GM12878 (cell line): ENCODE measurements at regions not wholly inside any gene's neighbourhood (a gene's known extent, or its start where the extent isn't known, plus 50 kb on each side); places are given as distances from the start of the nearest gene placed in this dataset.

Experiments
- ATAC-seq: fragments of 200-7000 bp; cut with Tn5 transposase; 3 replicates; pipeline ENCODE4 v1.9.1; 2020; ENCODE audit warnings: mild to moderate bottlenecking, moderate library complexity
- BruUV-seq: library from RNA; stranded (reverse); fragments of 400-500 nt; replicated peaks from 2 replicates; lab custom pipeline; 2021; lab: Mats Ljungman, UMichigan
- CTCF ChIA-PET: fragments of 300-600 bp; sonication (Branson Sonifier 250); formaldehyde crosslinking; extraction: SDS; loops from one replicate; lab custom pipeline; 2021; ENCODE audit warnings: inconsistent platforms; lab: Yijun Ruan, JAX
- POLR2A ChIA-PET: fragments of 350-600 bp; formaldehyde crosslinking; extraction: SDS; loops from one replicate; lab custom pipeline; 2021; ENCODE audit warnings: inconsistent platforms; lab: Charles Lee
- RAD21 ChIA-PET: fragments of 300-600 bp; sonication (Branson Sonifier 250); formaldehyde crosslinking; loops from one replicate; lab custom pipeline; 2023; ENCODE audit warnings: antibody characterized with exemption; ENCODE audit not compliant: unreplicated experiment; lab: Charles Lee
- SMC1A ChIA-PET: fragments of 300-600 bp; sonication (Branson Sonifier 250); formaldehyde crosslinking; loops from one replicate; lab custom pipeline; 2023; ENCODE audit not compliant: unreplicated experiment, uncharacterized antibody; lab: Charles Lee
- DNase-seq: peaks from one replicate; pipeline ENCODE4 v3.0.0-alpha.2; 2011; ENCODE audit warnings: low read depth, low spot score
- FAIRE-seq: peaks from 3 replicates; lab custom pipeline; 2011; peaks lifted over from hg19 to GRCh38; lab: Jason Lieb, UNC
- H2AFZ ChIP-seq: 2 replicates; pipeline ENCODE4 v1.6.0; 2011; ENCODE audit warnings: low read depth, low read length, control low read depth; ENCODE audit not compliant: control insufficient read depth
- H3K27ac ChIP-seq: 2 replicates; pipeline ENCODE4 v1.5.1; 2011; ENCODE audit warnings: control low read depth; ENCODE audit not compliant: control insufficient read depth, insufficient read depth
- H3K27me3 ChIP-seq, 2 experiments: replicated peaks in 1 of 2; 2 replicates each; pipeline versions ENCODE4 v1.6.0 to v1.6.1; 2011; ENCODE audit warnings: low read length in 1 of 2; ENCODE audit not compliant: control insufficient read depth in 2 of 2, insufficient read depth in 2 of 2
- H3K36me3 ChIP-seq, 2 experiments: 2 replicates each; pipeline ENCODE4 v1.5.1; 2011; ENCODE audit warnings: low read length in 1 of 2; ENCODE audit not compliant: control insufficient read depth in 2 of 2, insufficient read depth in 2 of 2
- H3K4me1 ChIP-seq: 2 replicates; pipeline ENCODE4 v1.6.1; 2011; ENCODE audit warnings: mild to moderate bottlenecking, low read length, moderate library complexity, mixed read lengths; ENCODE audit not compliant: control insufficient read depth, insufficient read depth
- H3K4me2 ChIP-seq: 2 replicates; pipeline ENCODE4 v1.6.0; 2011; ENCODE audit warnings: control low read depth; ENCODE audit not compliant: control insufficient read depth, insufficient read depth
- H3K4me3 ChIP-seq: fragments of 200-600 bp; sonication (generic); 2 replicates; pipeline ENCODE4 v1.5.1; 2016
- H3K79me2 ChIP-seq: 2 replicates; pipeline ENCODE4 v1.6.0; 2011; ENCODE audit warnings: low read length; ENCODE audit not compliant: control insufficient read depth, insufficient read depth
- H3K9ac ChIP-seq: 2 replicates; pipeline ENCODE4 v1.8.0; 2011; ENCODE audit warnings: low read length, control low read depth, mixed read lengths; ENCODE audit not compliant: control insufficient read depth, insufficient read depth
- H3K9me3 ChIP-seq: replicated peaks from 3 replicates; pipeline ENCODE4 v1.5.1; 2011; ENCODE audit warnings: mild to moderate bottlenecking, low read length; ENCODE audit not compliant: control insufficient read depth, insufficient read depth
- H4K20me1 ChIP-seq: 2 replicates; pipeline ENCODE4 v1.6.0; 2011; ENCODE audit not compliant: control insufficient read depth, insufficient read depth
- BCL11A ChIP-seq: IDR thresholded peaks from 2 replicates; pipeline ENCODE4 v1.6.1; 2011; ENCODE audit warnings: low read depth, low read length
- CHD1 ChIP-seq: IDR thresholded peaks from 2 replicates; pipeline ENCODE4 v1.6.1; 2012; ENCODE audit warnings: low read depth, low read length, improper control_type of control experiment
- CREB1 ChIP-seq: IDR thresholded peaks from 2 replicates; pipeline ENCODE4 v1.6.1; 2012; ENCODE audit warnings: low read depth, mild to moderate bottlenecking, inconsistent platforms
- DPF2 ChIP-seq: fragments of 450-650 bp; IDR thresholded peaks from 2 replicates; pipeline ENCODE4 v1.6.1; 2017; ENCODE audit warnings: mild to moderate bottlenecking
- ESRRA ChIP-seq: IDR thresholded peaks from 2 replicates; pipeline ENCODE4 v1.6.1; 2012; ENCODE audit warnings: mild to moderate bottlenecking, low read length, improper control_type of control experiment
- GABPA ChIP-seq: IDR thresholded peaks from 2 replicates; pipeline ENCODE4 v1.6.1; 2014; ENCODE audit warnings: antibody characterized with exemption, low read depth, mild to moderate bottlenecking, inconsistent platforms
- GATAD2B ChIP-seq: fragments of 450-650 bp; conservative IDR thresholded peaks from 2 replicates; pipeline ENCODE4 v1.6.1; 2017; ENCODE audit warnings: low read depth, mild to moderate bottlenecking, moderate library complexity
- IRF4 ChIP-seq: IDR thresholded peaks from 2 replicates; pipeline ENCODE4 v1.6.1; 2011; ENCODE audit warnings: low read depth, low read length
- MXI1 ChIP-seq: fragments of 150-350 bp; IDR thresholded peaks from 2 replicates; pipeline ENCODE4 v1.6.1; 2011; ENCODE audit warnings: low read depth, mild to moderate bottlenecking, inconsistent platforms, low read length, improper control_type of control experiment
- NFIC ChIP-seq: IDR thresholded peaks from 2 replicates; pipeline ENCODE4 v1.6.1; 2012; ENCODE audit warnings: low read depth, mild to moderate bottlenecking, inconsistent platforms, low read length, moderate library complexity
- POLR2A ChIP-seq: IDR thresholded peaks from 2 replicates; pipeline ENCODE4 v1.6.1; 2011; ENCODE audit warnings: low read depth, mild to moderate bottlenecking, low read length
- POU2F2 ChIP-seq: IDR thresholded peaks from 3 replicates; pipeline ENCODE4 v1.6.1; 2011; ENCODE audit warnings: low read depth, mild to moderate bottlenecking, low read length, borderline replicate concordance
- RUNX3 ChIP-seq: IDR thresholded peaks from 2 replicates; pipeline ENCODE4 v1.6.1; 2012; ENCODE audit warnings: low read length, inconsistent platforms
- SP1 ChIP-seq: IDR thresholded peaks from one replicate; pipeline ENCODE4 v1.6.1; 2011; ENCODE audit warnings: low read depth, low read length
- WRNIP1 ChIP-seq: IDR thresholded peaks from 2 replicates; pipeline ENCODE4 v1.6.1; 2011; ENCODE audit warnings: low read depth, low read length, improper control_type of control experiment, borderline replicate concordance
- WGBS: methylation state at CpG from one replicate; pipeline ENCODE4 v1.1.6; 2016; ENCODE audit warnings: low lambda C conversion rate; ENCODE audit not compliant: insufficient replicate concordance, insufficient coverage; ENCODE audit errors: missing lambda C conversion rate; 5-methylcytosine and 5-hydroxymethylcytosine counted together
- in situ Hi-C: fragments of 300-500 bp; cut with MboI; formaldehyde crosslinking; loops from 9 replicates; pipeline ENCODE4 v1.14.3; 2018; ENCODE audit warnings: mixed read lengths
- intact Hi-C: fragments of 100-400 bp; cut with micrococcal nuclease; formaldehyde crosslinking; loops from one replicate; pipeline ENCODE4 v1.14.2; 2022; ENCODE audit not compliant: unreplicated experiment
- TF ChIP-seq, protein P1 (sequence below): fragments of 450-650 bp; IDR thresholded peaks from 2 replicates; pipeline ENCODE4 v1.6.1; 2017; ENCODE audit warnings: mild to moderate bottlenecking, low read depth, inconsistent platforms; ENCODE audit not compliant: poor library complexity, severe bottlenecking

DNA sequence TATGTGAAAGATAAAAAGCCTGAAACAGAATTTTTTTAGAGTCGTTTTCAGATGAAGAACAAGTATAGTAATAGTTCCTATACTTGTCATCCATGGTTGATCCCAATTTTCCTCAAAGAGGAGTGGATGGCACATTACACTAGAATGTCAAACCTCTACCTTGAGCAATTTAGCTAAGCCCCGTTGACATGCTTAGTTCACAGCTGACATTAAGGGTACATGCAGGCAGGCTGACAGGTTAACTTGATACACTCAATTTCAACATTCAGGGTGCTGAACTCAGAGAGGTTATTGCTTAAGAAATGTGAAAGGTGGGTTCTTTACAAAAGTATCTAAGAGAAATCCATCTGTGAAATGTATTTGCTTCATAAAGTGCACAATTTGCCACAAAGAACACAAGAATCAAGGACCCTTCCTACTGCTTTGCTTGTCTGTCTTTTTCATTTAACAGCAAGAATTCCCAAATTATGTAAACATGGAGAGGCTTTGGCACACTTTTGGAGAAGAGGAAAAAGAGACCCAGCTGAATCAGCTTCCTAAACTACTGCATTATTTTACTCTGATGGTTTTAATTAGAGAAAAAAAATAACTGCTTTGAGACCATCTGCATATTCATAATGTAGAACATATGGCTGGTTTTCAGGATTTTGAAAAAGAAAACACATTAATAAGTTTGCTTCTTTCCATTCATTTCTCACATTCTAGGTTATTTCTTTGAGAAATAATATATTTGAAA is 122.5 kb upstream of the DDIT4L start:
- H3K36me3 ChIP-seq: no peaks in the 10 kb centered on the region
- H3K27ac ChIP-seq: no peak overlapping the region
- 0% methylated on average over 2 of the region's 2 CpGs for WGBS
- no TSS peak for BruUV-seq
- intact Hi-C loops (no loop called here), in situ Hi-C loops (no loop called here)
- no peak for ATAC-seq
- ChIA-PET CTCF (interaction anchor here (2.5 kb wide), 1 partner anchor 220 kb away, joined by 7 read pairs; no protein-coding TSS in a partner anchor), SMC1A (no interaction called here), POLR2A (interaction anchor here (1.1 kb wide), 1 partner anchor 47 kb away, joined by 3 read pairs; no protein-coding TSS in a partner anchor), RAD21 (no interaction called here)
- H3K79me2 ChIP-seq: no peaks in the 10 kb centered on the region
- no peak for FAIRE-seq
- H3K27me3 ChIP-seq: no peaks in the 10 kb centered on the region
- H3K9me3 ChIP-seq: no peaks in the 10 kb centered on the region
- no peak overlapping the region for H3K4me3 ChIP-seq
- H3K9ac ChIP-seq: no peak overlapping the region
- H3K4me2 ChIP-seq: no peak overlapping the region
- no peak for TF ChIP-seq RUNX3
- no peak for TF ChIP-seq CHD1
- TF ChIP-seq BCL11A: no peak
- TF ChIP-seq SP1: no peak
- TF ChIP-seq, protein P1, sequence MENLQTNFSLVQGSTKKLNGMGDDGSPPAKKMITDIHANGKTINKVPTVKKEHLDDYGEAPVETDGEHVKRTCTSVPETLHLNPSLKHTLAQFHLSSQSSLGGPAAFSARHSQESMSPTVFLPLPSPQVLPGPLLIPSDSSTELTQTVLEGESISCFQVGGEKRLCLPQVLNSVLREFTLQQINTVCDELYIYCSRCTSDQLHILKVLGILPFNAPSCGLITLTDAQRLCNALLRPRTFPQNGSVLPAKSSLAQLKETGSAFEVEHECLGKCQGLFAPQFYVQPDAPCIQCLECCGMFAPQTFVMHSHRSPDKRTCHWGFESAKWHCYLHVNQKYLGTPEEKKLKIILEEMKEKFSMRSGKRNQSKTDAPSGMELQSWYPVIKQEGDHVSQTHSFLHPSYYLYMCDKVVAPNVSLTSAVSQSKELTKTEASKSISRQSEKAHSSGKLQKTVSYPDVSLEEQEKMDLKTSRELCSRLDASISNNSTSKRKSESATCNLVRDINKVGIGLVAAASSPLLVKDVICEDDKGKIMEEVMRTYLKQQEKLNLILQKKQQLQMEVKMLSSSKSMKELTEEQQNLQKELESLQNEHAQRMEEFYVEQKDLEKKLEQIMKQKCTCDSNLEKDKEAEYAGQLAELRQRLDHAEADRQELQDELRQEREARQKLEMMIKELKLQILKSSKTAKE: no peak
- no peak for TF ChIP-seq WRNIP1
- no peak for TF ChIP-seq GABPA
- TF ChIP-seq IRF4: no peak
- no peak for TF ChIP-seq MXI1
- TF ChIP-seq CREB1: no peak
- no peak for TF ChIP-seq GATAD2B
- TF ChIP-seq NFIC: no peak
- no peak for TF ChIP-seq DPF2
- no peak for TF ChIP-seq ESRRA
- TF ChIP-seq POLR2A: no peak
- TF ChIP-seq POU2F2: no peak
- DNase-seq: no peak
- H4K20me1 ChIP-seq: no peaks in the 10 kb centered on the region
- no peaks in the 10 kb centered on the region for H3K4me1 ChIP-seq
- H2AFZ ChIP-seq: no peak overlapping the region
